Posterior vena cava (tissue), 2 donors: ENCODE measurements at regions not wholly inside any gene's neighbourhood (a gene's known extent, or its start where the extent isn't known, plus 50 kb on each side); places are given as distances from the start of the nearest gene placed in this dataset.

Experiments
- DNase-seq: peaks from one replicate; pipeline ENCODE4 v3.0.0-alpha.2; 2020; ENCODE audit warnings: low spot score
- intact Hi-C, 2 donors: fragments of 100-400 bp; cut with DNase I; formaldehyde crosslinking; loops; one replicate each; pipeline versions ENCODE4 v1.14.1 to v1.14.2; 2022 to 2023
- donor health status: DM: yes; HTN: yes; CAD: no.
- donor health status: DM: yes; HTN: yes; CAD: no.

DNA sequence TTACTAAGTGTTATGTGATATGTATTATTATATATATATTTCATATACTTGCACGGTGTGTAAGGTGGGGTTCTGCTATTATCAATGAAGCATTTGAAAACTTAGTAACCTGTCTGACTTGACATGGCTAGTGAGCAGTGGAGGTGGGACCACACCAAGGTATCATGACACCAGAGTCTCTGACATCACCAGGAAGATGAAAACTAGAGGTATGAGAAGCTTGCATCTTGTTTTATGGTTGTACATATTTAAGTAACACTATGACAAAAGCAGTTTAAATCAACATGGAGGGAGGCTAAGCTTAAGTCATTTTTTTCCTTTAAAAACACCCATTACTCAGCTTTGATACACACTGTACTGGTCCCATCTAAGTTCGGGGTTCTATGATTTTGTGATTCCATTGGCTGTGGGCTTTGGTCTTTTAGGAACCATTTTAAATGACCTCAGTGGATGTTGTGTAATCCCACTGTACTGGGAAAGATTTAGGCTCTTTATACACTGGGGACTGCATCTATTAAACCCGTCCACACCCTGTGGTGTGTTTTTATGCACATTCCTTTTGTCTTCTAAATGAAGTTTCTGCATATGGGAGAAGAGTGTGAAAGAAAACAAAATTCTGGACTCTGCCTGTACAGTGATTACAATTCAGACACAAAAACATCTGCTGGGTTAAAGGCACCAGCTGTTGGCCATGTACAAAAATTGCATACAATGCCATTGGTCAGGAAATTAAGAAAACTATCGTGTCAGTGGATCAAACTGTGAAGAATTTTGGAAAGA, 570.6 kb downstream of the SPRY1 start:
- DNase-seq, result no peak
- intact Hi-C loops, result no loop called here

DNA sequence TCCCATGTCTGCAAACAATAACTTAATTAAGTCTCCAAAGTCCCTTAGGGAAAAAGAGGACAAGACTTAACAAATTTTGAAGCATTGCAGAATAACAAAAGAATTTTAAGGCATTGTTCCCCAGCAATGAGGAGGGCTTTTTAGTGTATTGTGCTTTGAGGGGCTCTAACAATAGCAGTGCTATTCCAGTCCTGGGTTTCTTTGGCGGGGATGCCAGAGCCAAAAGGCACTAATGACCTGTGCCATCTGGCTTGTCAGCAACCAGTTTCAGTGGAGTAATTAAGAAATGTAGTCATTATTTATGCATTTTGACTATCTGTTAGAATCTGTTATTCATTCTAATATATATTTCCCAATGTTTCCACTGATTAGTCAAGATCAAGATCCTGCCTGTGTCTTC, 575.4 kb downstream of the SPRY1 start:
- no peak for DNase-seq
- intact Hi-C loops, result no loop called here

DNA sequence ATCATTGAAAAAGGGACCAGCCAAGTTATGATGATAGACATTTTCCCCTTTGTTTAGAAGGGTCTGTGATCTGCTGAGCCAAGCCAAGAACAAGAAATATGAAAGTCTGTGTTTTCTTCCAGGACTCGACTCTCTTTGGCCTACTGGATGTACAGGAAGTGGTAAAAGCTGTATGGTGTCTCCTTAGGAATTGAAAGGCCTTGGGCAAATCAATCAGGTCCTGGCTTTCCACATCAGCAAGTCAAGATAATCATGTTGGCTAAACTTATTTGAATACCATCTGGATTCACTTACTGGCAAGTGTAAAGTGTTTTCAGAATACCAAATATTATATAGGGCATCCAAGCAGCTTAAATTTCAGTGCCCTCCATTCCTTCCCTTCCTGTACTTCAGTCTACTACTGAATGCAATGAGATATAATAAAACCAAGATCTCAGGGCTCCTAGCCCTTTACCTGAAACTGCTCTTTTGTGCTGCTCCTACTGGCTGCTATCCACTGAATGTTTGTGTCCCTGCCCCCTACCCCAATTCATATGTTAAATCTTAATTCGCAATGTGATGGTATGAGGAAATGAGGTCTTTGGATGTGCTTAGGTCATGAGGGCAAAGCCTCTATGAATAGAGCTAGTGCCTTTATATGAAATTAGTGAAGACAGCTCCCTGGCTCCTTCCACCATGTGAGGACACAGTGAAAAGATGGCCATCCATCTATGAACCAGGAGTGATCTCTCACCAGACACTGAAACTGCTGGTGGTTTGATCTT, 578.0 kb downstream of the SPRY1 start:
- DNase-seq, result no peak
- intact Hi-C loops, result no loop called here

DNA sequence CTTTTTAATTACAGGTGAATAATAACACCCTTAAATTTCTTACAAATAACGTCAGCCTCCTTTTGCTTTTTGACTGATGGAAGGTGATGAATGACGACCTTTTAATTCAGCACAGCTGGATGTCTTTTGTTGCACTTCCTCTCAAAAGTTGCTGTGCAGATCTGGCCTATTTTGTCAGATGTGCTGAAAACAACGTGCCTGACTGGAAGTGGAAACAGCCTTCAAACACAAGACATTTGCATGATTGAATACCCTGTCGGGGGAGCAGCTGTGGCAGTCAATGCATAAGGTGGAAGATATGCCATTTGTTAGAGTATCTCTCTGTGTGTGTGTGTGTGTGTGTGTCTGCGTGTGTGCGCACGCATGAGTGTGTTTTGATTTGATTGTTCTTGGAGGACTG, 579.7 kb downstream of the SPRY1 start:
- intact Hi-C loops, result no loop called here
- no peak for DNase-seq

DNA sequence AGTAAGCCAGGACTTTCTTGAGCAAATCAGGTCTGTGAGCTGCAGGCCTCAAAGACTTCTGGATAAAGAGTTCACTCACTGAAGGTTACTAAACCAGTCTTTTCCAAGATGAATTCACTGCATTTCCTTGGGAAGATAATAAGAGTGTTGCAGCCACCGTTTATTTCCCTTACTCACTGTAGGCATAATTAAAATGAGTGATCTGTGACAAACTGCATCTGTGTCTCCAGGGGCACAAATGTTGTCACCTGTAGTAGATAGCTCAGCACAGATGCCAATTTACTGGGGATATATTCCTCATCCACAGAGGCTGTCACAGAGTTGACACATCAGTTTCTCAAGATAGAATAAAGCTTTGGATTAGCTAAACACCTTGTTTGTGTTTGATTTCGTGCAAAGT, 580.2 kb downstream of the SPRY1 start:
- intact Hi-C loops, result no loop called here
- DNase-seq, result no peak

DNA sequence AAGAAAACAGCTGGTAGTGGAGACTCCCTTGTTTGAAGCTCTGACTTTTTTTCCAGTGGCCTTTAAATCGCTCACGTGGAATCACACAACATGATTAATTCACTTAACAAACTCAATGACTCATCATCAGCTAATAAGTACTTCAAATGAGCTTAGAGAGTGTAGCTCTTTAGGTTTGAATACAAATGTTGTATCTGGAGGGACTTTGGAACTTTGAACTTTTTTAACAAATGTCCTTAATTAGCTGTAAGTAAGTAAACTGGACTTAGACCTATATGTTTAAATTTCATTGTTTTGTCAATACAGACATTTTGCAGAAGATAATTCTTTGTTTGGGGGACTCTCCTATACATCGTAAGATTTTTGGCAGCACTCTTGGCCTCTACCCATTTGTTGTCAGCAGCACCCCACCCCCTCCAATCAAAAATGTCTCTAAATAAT, 581.1 kb downstream of the SPRY1 start:
- DNase-seq, result no peak
- intact Hi-C loops, result no loop called here

DNA sequence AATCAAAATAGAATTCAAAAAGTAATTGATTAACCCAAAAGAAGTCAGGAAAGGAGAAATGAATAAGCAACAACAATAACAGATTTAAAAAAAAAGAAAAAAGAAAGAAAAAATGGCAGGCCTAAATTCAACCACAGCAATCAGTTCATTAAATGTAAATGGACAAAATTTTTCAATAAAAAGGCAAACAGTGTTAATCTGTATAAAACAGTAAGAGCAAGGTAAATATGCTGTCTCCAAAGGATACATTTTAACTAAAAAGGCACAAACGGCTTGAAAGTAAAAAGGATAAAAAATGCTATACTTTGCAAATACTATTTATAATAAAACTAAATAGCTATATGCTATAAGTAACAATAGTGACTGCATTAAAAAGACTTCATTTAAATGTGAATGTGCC, 582.0 kb downstream of the SPRY1 start:
- intact Hi-C loops, result no loop called here
- DNase-seq, result no peak

DNA sequence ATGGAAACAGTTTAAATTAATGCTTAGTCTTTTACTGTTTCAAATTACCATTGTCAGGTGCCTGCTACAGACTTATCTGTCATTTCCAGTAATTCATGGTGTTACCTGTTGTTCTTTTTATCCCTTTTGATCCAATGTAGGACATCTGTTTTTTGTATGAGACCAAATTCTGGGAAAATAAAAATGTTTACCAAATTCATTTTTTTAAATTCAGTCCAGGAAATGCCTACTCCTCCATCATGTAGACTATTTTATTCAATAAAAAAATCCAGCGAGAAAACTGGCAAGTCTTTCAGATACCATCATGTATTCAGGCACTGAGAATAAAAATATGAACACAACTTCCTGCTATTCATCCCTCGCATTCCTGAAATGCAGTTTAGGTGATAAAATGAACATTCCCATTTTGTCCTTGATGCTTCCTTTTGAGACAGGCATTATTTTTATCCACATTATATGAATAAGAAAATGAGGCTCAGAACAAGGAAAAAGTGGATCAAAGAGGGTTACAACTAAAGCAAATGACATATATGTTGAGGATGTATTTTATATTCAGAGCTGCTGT, 584.2 kb downstream of the SPRY1 start:
- DNase-seq, result no peak
- intact Hi-C loops, result no loop called here

DNA sequence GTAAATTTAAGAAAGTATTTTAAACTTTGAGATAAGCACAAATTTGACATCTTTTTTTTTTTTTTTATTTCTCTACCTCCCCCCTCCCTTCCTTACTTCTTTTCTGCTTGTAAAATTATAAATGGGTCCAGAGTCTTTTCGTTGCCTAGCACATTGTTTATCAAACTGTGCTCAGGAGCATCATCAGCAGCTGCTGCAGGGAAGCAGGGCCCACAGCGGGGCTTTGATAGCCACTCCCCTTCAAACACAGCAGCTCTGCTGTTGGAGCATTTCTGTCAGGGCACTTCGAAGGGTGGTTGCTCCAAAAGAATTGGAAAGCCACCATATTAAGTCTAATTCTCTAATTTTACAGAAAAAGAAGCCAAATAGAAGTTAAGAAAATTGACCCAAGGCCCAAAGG, 588.3 kb downstream of the SPRY1 start:
- intact Hi-C loops, result no loop called here
- DNase-seq, result no peak

DNA sequence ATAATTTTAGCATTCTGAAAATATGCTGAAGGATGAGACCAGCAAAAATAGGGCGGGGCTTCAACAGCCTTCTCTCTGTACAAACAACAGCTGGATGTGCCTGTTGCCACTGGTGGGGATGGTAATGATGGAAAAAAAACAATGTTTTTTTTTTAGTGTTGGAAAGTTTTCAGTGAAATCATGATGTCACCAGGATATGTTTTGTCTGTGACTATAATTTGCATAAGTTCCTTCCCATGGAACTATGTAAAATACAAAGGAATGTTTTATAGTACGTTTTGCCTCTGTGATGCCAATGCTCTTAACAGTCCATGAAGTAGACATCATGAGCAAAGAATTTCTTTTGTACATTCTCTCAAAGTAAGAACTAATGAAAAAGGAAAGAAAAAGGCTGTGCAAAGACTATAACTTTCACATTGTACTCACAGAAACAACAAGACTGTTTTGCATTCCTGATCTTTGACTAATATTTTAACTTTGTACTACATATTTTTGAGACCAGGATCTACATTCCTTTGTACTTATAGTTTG, 589.7 kb downstream of the SPRY1 start:
- intact Hi-C loops, result no loop called here
- DNase-seq, result no peak

DNA sequence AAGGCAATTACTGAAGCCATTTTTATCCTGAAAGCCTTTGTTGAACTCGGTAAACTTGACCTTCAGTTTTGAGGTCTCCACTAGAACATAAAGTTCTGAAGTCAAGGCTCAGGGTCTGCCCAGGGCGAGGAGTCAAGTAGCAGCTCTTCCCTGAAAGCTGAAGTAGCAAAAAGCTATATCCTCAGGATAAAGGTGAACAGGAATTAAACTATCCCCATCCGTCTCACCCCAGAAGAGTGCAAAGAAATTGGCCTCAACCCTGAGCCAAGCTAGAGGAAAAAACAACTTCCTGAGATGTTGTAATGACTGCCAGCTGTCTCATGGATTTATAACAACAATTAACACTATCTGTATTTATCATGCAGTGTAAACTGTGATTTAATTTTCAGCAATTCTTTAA, 590.8 kb downstream of the SPRY1 start:
- no peak for DNase-seq
- intact Hi-C loops, result no loop called here

DNA sequence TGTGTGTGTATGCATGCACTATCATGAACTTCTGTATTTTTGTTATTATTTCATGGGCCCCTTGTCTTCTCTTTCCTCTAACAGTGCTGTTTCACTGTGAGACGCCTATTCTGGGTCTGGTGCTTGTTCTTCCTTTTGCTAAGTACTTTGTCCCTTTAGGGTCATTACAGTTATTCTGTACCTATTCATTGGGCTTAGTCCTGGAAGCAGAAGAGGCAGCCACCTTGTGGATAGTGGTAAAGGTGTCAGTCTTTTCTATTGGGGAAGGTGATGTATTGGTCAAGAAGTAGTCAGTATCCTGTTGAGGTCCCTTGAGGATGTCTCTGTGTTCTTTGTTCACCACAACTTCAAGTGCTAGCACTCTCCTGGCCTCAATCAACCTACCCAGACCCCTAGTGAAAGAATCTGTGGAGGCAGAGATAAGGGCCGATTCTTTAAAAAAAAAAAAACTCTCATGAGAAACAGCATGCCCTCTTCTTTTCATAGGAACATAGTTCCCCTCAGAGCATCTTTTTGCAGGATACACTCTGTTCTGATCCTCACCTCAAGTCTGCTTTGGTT, 593.8 kb downstream of the SPRY1 start:
- intact Hi-C loops, result no loop called here
- DNase-seq, result no peak

DNA sequence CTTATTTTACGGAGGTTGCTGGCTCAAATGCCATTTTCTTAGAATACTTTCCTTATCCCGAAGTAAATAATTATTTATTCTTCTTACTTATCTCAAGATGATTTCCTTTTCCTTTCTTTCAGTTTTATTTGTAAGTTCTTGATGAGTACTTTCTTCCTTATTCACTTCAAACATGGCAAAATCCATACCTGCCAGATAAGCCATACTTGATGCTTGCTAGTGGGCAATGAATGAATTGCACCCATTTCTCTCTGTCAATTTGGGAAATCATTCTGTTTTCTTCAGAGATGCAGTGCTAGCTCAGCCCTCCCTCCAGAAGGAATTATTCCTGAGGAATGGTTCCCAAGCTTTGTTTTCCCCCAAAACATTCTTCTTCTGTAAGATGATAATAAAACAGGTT, 598.3 kb downstream of the SPRY1 start:
- intact Hi-C loops, result no loop called here
- DNase-seq, result no peak

DNA sequence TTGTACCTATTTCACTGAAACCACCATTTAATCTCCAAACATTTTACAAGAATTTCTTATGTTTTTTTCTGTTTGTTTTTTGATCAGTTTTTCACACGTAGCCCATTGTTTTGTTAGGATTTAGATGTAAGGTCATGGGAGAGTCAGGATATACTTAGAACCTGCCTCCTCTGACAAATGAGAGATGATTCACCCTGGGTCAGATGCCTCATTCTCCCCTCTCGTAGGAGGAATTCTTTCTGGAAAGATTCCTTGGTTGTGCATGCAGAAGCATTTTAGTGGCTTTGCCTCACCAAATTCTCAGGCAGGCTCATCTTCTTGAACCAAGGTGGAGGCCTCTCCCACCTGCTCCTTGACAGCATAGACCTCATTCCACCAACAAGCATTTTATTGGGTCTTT, 599.3 kb downstream of the SPRY1 start:
- intact Hi-C loops, result no loop called here
- DNase-seq, result no peak

DNA sequence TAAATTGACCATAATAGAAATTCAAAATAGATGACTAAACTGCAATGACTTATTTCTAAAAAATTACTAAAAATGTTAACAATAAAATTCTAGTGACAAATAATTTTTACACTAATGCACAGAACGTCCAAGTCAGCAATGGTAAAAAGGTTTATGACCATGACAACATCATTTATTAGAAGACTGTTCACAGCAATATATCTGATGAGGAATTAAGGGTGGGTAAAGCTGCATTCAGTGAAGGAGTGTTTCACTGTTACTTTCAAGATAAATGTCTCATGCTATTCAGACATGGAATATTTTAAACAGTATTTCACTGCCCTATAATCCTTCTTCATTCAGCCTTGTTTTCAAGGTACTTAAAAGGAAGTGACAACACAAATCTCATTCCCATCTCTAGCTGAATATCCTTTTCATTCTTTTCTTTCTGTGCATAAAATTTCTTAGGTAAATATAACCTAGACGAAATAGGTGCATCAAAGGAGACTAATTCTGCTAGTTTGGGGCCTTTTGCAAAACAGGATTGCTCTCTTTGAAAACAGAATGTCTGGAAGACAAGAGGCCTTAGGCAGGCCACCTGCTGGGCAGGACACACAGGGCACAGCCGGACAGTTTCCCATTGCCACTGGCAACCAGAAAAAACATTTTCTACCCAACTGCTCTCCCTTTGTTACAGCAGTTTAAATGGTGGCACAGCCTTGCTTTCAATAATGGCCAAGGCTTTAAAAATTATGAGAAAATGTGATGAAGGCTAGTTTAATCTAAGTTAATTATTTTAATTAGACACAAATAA, 600.3 kb downstream of the SPRY1 start:
- intact Hi-C loops, result no loop called here
- no peak for DNase-seq

DNA sequence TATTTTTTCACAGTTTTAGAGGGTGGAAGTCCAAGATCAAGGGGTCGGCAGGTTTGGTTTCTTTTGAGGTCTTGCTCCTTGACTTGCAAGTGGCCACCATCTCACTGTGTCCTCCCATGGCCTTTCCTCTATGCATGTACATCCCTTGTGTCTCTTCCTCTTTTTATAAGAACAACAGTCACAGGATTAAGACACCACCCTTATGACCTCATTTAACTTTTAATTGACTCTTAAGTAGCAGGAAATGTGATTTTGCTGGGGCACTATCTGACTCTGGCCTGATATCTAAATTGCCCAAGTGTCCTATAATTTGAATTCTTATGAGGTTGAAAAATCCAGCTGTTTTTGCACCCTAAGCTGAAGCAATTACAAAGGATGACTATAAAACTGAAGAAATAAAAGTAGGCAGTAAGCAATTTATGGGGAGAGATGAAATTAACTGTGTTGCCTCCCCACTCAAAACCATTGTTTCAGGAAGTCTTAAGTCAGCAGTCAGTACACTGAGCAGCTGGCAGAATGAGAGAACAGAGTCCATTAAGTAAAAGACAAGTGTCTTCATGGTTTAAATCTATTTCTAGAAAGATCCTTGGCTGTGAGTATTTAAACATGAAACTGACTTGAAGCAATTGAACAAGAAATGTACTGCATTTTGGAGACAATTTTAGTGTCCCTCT, 601.3 kb downstream of the SPRY1 start:
- intact Hi-C loops, result no loop called here
- DNase-seq, result no peak

DNA sequence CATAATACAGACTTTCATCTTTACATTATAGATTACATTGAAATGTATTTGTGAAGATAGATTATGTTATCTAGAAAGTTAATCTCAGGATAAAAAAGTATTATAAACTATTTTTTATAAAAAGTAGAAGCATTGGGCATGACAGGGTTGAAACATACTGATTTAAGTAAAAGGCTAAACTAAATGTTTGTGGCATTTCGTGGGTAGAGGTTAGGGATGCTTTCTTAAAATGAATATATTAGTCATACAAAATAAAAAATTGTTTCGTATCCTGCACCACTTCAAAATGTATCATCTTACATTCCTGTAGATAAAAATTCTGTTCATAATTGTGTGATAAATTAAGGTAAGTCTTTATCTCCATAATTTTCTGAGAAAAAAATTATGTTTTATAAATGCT, 603.6 kb downstream of the SPRY1 start:
- intact Hi-C loops, result loop anchor here in 1 of 2 donors (5.0 kb wide), 1 partner anchor 202 kb away; no protein-coding TSS in a partner anchor
- no peak for DNase-seq

DNA sequence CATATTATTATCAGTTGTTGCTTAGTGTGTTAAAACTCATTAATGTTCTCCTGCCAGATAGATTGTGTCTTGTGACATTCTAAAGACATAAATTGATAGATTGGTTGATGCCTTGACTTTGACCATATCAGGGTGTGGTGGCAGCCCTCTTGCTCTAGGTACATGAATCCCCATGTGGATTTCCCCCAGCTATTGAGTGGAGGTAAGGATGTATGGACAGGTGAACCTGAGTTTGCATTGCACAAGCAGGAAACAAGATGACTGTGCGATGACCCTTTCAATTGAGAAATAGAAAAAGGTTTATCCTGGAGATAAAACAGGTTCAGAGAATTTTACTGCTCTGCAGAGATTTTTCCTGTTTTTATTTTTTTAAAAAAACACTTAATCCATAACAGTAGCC, 619.2 kb downstream of the SPRY1 start:
- intact Hi-C loops, result no loop called here
- no peak for DNase-seq
